Transverse colon (tissue), 4 donors: ENCODE measurements at regions not wholly inside any gene's neighbourhood (a gene's known extent, or its start where the extent isn't known, plus 50 kb on each side); places are given as distances from the start of the nearest gene placed in this dataset.

Experiments
- DNase-seq: peaks from one replicate; pipeline ENCODE4 v3.0.0-alpha.2; 2019
- H3K27ac ChIP-seq, 4 donors: fragments of 200-600 bp; sonication (generic); 2 replicates each; pipeline ENCODE4 v1.5.1; 2016 to 2018; ENCODE audit warnings: inconsistent platforms in 4 of 4
- H3K27me3 ChIP-seq: fragments of 200-600 bp; sonication (generic); 2 replicates; pipeline ENCODE4 v1.5.1; 2017; ENCODE audit warnings: inconsistent platforms
- H3K36me3 ChIP-seq, 4 donors: fragments of 200-600 bp; sonication (generic); 2 replicates each; pipeline ENCODE4 v1.5.1; 2017 to 2019; ENCODE audit warnings: inconsistent platforms in 4 of 4
- H3K4me1 ChIP-seq, 4 donors: fragments of 200-600 bp; sonication (generic); 2 replicates each; pipeline ENCODE4 v1.5.1; 2017 to 2020; ENCODE audit warnings: inconsistent platforms in 4 of 4
- H3K4me3 ChIP-seq, 4 donors: fragments of 200-600 bp; sonication (generic); 1 replicate in 1 of 4; 2 replicates in 3 of 4; pipeline versions ENCODE4 v1.5.1 to v1.6.1; 2017 to 2019; ENCODE audit warnings: inconsistent platforms in 4 of 4
- H3K9me3 ChIP-seq, 2 donors: fragments of 200-600 bp; sonication (generic); 2 replicates each; pipeline ENCODE4 v1.5.1; 2017 to 2019; ENCODE audit warnings: inconsistent platforms in 2 of 2
- EP300 ChIP-seq: sonication (generic); formaldehyde crosslinking; IDR thresholded peaks from one replicate; pipeline ENCODE4 v1.6.1; 2017; ENCODE audit warnings: antibody characterized with exemption, low read depth
- POLR2A ChIP-seq: fragments of 450-650 bp; IDR thresholded peaks from one replicate; pipeline ENCODE4 v1.6.1; 2016; ENCODE audit warnings: antibody characterized with exemption, mild to moderate bottlenecking, moderate library complexity
- POLR2AphosphoS5 ChIP-seq, 3 donors: sonication (generic); formaldehyde crosslinking; IDR thresholded peaks; one replicate each; pipeline ENCODE4 v1.6.1; 2016; ENCODE audit warnings: antibody characterized with exemption in 3 of 3
- WGBS, 2 donors: methylation state at CpG; one replicate each; pipeline ENCODE4 v1.1.5; 2018; ENCODE audit warnings: low coverage in 1 of 2; 5-methylcytosine and 5-hydroxymethylcytosine counted together
- in situ Hi-C, 4 donors: fragments of 200-750 bp; cut with MboI; loops; one replicate each; pipeline versions ENCODE4 v1.15.0 to v1.15.1; 2017; ENCODE audit warnings: low sequenced_read_pairs in 3 of 4, low pct_ligation_motif_present in 1 of 4, low pct_unique_long_range_greater_than_20kb in 1 of 4
- intact Hi-C: fragments of 100-400 bp; cut with DNase I; formaldehyde crosslinking; loops from one replicate; pipeline ENCODE4 v1.15.1; 2023; ENCODE audit warnings: low total_unique reads
- TF ChIP-seq, protein P1 (sequence below), 5 experiments: fragments of 200-600 bp in 3 of 5; fragments of 450-650 bp in 2 of 5; sonication (generic) in 3 of 5; IDR thresholded peaks; 1 replicate in 2 of 5; 2 replicates in 3 of 5; pipeline ENCODE4 v1.5.1; 2016 to 2017; ENCODE audit warnings: antibody characterized with exemption in 5 of 5, inconsistent platforms in 3 of 5, mild to moderate bottlenecking in 2 of 5, moderate library complexity in 1 of 5

DNA sequence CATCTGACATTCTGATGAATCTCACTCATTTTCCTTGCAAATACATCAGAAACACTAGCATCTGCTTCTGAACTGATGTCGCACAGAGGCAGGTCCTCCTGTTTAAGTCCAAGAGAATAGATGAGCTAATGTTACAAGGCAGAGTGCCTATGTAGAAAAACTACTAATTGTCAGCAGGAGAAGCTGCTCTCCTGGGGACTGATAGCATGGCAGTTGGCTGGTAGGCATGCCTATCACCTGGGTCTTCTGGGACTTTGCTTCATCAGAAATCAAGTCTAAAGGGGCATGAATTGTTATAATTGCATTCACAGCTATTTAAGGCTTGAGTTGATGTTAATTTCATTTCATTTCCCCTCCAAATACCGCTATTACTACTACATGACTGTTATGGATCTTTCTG is 457.2 kb downstream of the RAP2B start:
- no peak overlapping the region for H3K27ac ChIP-seq
- no peaks in the 10 kb centered on the region for H3K9me3 ChIP-seq
- H3K36me3 ChIP-seq = no peaks in the 10 kb centered on the region
- 75 to 94% methylated on average over 2 of the region's 2 CpGs for WGBS, 2 donors
- H3K4me3 ChIP-seq = no peak overlapping the region
- intact Hi-C loops = no loop called here
- TF ChIP-seq EP300 (no peak), POLR2A (no peak), POLR2AphosphoS5 (IDR thresholded peaks at IDR 0.05) (no peak)
- TF ChIP-seq, protein P1, sequence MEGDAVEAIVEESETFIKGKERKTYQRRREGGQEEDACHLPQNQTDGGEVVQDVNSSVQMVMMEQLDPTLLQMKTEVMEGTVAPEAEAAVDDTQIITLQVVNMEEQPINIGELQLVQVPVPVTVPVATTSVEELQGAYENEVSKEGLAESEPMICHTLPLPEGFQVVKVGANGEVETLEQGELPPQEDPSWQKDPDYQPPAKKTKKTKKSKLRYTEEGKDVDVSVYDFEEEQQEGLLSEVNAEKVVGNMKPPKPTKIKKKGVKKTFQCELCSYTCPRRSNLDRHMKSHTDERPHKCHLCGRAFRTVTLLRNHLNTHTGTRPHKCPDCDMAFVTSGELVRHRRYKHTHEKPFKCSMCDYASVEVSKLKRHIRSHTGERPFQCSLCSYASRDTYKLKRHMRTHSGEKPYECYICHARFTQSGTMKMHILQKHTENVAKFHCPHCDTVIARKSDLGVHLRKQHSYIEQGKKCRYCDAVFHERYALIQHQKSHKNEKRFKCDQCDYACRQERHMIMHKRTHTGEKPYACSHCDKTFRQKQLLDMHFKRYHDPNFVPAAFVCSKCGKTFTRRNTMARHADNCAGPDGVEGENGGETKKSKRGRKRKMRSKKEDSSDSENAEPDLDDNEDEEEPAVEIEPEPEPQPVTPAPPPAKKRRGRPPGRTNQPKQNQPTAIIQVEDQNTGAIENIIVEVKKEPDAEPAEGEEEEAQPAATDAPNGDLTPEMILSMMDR (IDR thresholded peaks at IDR 0.05) = no peak
- H3K4me1 ChIP-seq = no peaks in the 10 kb centered on the region
- in situ Hi-C loops = loop anchor here in 2 of 4 donors (25.0 kb wide), 1 partner anchor 582 kb away; no protein-coding TSS in a partner anchor
- no peaks in the 10 kb centered on the region for H3K27me3 ChIP-seq
- no peak for DNase-seq

DNA sequence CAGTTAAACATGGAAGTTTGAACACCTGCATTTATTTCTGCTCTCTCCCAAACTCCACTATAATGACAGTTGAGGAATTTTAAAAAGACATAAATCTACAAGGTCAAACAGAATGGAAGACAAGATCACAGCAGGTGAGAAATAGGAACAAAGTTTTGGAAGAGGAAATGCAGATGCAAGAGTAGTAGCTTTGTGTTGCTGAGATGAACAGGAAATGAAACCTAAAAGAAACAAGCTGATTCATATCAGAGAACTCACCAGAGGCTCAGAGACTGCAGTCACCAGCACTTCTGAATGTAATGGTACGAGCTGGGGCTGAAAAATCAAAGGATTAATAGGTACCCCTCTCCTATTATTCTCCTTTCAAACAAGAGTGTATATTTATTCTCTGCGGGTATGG is 459.9 kb downstream of the RAP2B start:
- in situ Hi-C loops = loop anchor here in 2 of 4 donors (25.0 kb wide), 1 partner anchor 585 kb away; no protein-coding TSS in a partner anchor

DNA sequence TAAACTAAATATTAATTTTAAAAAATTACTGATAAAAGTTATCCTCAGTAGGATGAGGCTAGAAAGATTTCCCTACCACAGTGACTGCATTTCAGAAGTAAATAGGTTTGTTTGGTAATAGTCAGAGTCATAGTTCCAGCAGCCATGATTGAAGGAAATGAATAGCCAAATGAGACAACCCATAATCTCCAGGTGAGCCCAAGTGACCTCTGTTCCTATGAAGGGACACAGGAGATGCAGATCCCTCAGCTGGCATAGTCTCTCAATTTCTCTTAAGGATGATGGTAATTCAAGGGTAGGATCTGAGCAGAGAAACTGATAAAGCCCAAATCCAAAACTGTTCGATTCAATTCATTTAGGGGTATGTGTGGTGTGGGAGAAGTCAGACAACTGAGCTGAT is 461.8 kb downstream of the RAP2B start:
- TF ChIP-seq, protein P1 (IDR thresholded peaks at IDR 0.05) = no peak
- TF ChIP-seq POLR2AphosphoS5 (IDR thresholded peaks at IDR 0.05) (no peak), POLR2A (no peak), EP300 (no peak)
- 67 to 87% methylated on average over 1 of the region's 1 CpG for WGBS, 2 donors
- H3K36me3 ChIP-seq = no peaks in the 10 kb centered on the region
- no peak overlapping the region for H3K4me3 ChIP-seq
- no peaks in the 10 kb centered on the region for H3K4me1 ChIP-seq
- in situ Hi-C loops (loop anchor here in 2 of 4 donors (25.0 kb wide), 1 partner anchor 587 kb away; no protein-coding TSS in a partner anchor), intact Hi-C loops (no loop called here)
- no peaks in the 10 kb centered on the region for H3K9me3 ChIP-seq
- no peak for DNase-seq
- H3K27ac ChIP-seq = no peak overlapping the region
- H3K27me3 ChIP-seq = no peaks in the 10 kb centered on the region

More for the DNA sequence above, 459.9 kb downstream of the RAP2B start:
- TF ChIP-seq, protein P1 (IDR thresholded peaks at IDR 0.05) = no peak
- TF ChIP-seq POLR2A (no peak), POLR2AphosphoS5 (IDR thresholded peaks at IDR 0.05) (no peak), EP300 (no peak)
- H3K4me1 ChIP-seq = no peaks in the 10 kb centered on the region
- no peaks in the 10 kb centered on the region for H3K9me3 ChIP-seq
- no peak overlapping the region for H3K27ac ChIP-seq
- no peak overlapping the region for H3K4me3 ChIP-seq
- WGBS, 2 donors = 60 to 74% methylated on average over 2 of the region's 2 CpGs
- H3K27me3 ChIP-seq = no peaks in the 10 kb centered on the region
- DNase-seq = no peak
- no peaks in the 10 kb centered on the region for H3K36me3 ChIP-seq
- intact Hi-C loops = no loop called here

DNA sequence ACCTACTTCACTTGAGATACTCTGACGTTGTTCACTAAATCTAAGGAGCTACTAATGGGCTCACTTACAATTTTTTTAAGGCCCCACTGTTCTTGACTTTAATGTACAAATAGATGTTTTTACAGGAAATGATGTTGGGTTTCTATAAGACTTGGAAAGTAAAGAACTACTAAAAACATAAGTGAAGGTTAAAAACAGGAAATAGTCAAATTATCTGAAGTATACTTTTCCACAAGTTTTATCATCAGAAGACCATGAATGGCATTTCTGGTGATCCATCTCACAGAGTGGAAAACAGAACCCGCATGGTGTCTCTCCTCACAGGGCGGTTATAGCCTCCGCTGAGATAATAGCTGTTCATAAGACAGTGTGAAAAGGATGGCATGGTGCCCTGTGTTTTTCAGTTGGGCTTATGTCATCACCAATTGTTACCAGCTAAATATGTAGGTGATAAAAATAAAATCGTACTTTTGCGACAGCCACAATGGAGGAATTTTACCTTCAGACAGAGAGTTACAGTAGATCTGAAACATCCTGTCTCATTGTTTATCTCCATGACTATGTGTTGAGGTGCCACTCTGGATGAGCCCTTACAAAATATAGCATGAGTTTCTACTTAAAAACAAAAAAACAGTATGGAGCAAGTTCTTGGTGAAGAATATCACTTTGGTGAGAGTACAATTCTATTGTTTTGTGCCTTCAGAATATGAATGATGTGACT is 462.4 kb downstream of the RAP2B start:
- WGBS, 2 donors = 61 to 77% methylated on average over 3 to 6 of the region's 6 CpGs
- H3K9me3 ChIP-seq = no peaks in the 10 kb centered on the region
- intact Hi-C loops (no loop called here), in situ Hi-C loops (loop anchor here in 2 of 4 donors (25.0 kb wide), 1 partner anchor 587 kb away; no protein-coding TSS in a partner anchor)
- no peaks in the 10 kb centered on the region for H3K36me3 ChIP-seq
- no peaks in the 10 kb centered on the region for H3K27me3 ChIP-seq
- no peak for DNase-seq
- no peaks in the 10 kb centered on the region for H3K4me1 ChIP-seq
- H3K27ac ChIP-seq = no peak overlapping the region
- H3K4me3 ChIP-seq = no peak overlapping the region
- TF ChIP-seq POLR2A (no peak), POLR2AphosphoS5 (IDR thresholded peaks at IDR 0.05) (no peak), EP300 (no peak)
- TF ChIP-seq, protein P1 (IDR thresholded peaks at IDR 0.05) = no peak
